SJCRH30 (cell line): ENCODE measurements at regions not wholly inside any gene's neighbourhood (a gene's known extent, or its start where the extent isn't known, plus 50 kb on each side); places are given as distances from the start of the nearest gene placed in this dataset.

Experiments
- DNase-seq, 2 experiments: peaks; one replicate each; pipeline ENCODE4 v3.0.0-alpha.2; 2015 to 2020
- H3K27ac ChIP-seq: fragments of 250-450 bp; sonication (Bioruptor Pico); 2 replicates; pipeline ENCODE4 v1.5.1; 2020; ENCODE audit warnings: mild to moderate bottlenecking, moderate library complexity
- H3K27me3 ChIP-seq: fragments of 250-450 bp; sonication (Bioruptor Pico); 2 replicates; pipeline ENCODE4 v1.5.1; 2020; ENCODE audit warnings: mild to moderate bottlenecking, moderate library complexity
- H3K36me3 ChIP-seq: fragments of 250-450 bp; sonication (Bioruptor Pico); 2 replicates; pipeline ENCODE4 v1.5.1; 2020; ENCODE audit warnings: mild to moderate bottlenecking, moderate library complexity
- H3K4me1 ChIP-seq: fragments of 250-450 bp; sonication (Bioruptor Pico); 2 replicates; pipeline ENCODE4 v1.5.1; 2020; ENCODE audit warnings: mild to moderate bottlenecking, moderate library complexity
- H3K4me3 ChIP-seq: fragments of 250-450 bp; sonication (Bioruptor Pico); 2 replicates; pipeline ENCODE4 v1.5.1; 2020; ENCODE audit warnings: mild to moderate bottlenecking, moderate library complexity
- H3K9me3 ChIP-seq: fragments of 250-450 bp; sonication (Bioruptor Pico); replicated peaks from 2 replicates; pipeline ENCODE4 v1.5.1; 2020; ENCODE audit warnings: mild to moderate bottlenecking, moderate library complexity

DNA sequence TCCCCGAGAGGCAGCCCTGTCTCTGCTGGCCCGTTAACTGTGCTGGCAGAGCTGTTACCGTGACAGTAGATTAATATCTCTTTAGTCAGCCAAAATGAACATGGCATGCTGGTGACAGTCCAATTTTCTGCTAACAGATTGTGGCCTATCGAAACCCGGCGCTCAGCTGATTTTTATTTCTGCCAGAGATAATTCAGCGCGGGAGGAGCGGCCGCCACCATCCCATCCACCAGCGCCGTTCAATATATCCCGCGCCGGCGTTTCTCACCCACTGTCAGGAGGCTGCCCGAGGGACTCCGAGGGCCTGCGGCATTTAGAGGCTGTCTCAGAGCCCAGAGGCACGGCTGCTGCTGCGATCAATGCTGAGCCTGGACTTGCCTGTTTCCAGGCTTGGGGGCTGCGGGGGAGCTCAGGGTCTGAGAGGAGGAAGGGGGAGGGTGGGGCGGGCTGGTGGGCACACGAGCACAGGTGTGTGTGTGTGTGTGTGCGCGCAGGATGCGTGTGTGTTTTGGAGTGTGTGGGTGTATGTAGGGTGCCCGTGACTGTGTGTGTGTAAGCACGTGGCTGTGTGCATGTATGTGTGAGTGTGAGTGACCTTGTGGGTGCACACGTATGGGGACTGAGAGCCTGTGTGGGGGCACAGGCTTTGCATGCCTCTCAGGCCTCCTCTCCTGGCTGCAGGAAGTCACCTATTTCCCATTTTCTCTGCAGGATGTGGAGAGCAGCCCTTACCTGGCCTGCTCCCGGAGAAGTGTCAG, 109.7 kb upstream of the ACTRT2 start:
- no peak overlapping the region for H3K27ac ChIP-seq
- peaks cover 41% of the 10 kb centered on the region for H3K27me3 ChIP-seq
- no peak overlapping the region for H3K4me3 ChIP-seq
- peaks cover 4% of the 10 kb centered on the region; the same call in 1 of the 2 replicates for H3K9me3 ChIP-seq
- no peaks in the 10 kb centered on the region for H3K4me1 ChIP-seq
- no peaks in the 10 kb centered on the region for H3K36me3 ChIP-seq
- no peak for DNase-seq

DNA sequence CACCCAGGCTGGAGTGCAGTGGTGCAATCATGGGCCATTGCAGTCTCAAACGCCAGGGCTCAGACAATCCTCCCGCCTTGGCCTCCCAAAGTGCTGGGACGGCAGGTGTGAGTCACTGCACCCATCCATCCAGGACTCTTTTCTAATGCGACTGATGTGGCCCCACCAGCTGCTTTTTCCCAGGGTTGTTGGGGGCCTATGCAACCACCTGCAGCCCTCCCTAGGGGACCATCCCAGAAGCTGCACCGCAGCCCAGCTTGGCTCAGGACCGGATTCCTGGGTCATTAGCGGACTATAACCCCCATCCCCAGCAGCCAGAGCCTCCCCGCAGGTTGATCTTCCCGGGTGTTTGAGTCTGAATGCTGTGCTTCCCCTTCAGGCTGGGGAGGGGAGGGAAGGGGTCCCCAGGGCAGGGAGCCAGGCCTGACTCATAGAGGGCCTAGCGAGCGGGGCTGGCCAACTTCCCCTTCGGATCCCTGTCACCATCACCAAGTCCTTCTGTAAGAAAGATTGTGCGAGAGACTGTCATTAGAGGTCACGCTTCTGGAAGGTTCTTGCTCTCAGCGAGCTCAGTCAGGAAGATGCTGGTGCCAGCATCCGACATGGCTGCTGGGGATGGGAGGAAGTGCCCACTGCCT, 108.7 kb upstream of the ACTRT2 start:
- Histone ChIP-seq H3K4me1 (no peaks in the 10 kb centered on the region; the same call in 1 of the 2 replicates), H3K27ac (no peak overlapping the region), H3K9me3 (peaks cover 4% of the 10 kb centered on the region; the same call in 1 of the 2 replicates), H3K27me3 (peaks cover 33% of the 10 kb centered on the region), H3K4me3 (no peak overlapping the region), H3K36me3 (no peaks in the 10 kb centered on the region)
- no peak for DNase-seq

DNA sequence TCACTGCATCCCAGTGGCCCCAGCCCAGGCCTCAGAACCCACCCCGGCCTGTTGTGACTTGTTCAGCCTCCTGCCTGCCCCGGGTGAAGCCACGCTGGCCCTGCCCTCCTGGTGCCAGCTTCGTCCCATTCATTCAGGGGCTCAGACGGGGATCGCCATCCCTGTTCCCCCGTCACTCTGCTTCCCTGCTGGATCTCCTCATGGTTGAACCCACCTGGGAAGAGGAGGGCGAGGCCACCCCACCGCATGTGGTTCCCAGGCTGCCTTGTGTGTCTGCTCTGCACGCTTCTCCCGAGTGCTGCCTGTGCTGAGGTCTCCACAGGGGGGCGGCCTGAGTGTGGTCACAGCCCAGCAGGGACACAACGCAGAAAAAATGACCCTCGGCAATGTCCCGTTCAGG, 108.2 kb upstream of the ACTRT2 start:
- DNase-seq = no peak
- Histone ChIP-seq H3K4me1 (no peaks in the 10 kb centered on the region; the same call in 1 of the 2 replicates), H3K27ac (no peak overlapping the region), H3K36me3 (no peaks in the 10 kb centered on the region), H3K27me3 (peaks cover 32% of the 10 kb centered on the region; the same call in 1 of the 2 replicates), H3K9me3 (peaks cover 4% of the 10 kb centered on the region; the same call in 1 of the 2 replicates), H3K4me3 (no peak overlapping the region)

DNA sequence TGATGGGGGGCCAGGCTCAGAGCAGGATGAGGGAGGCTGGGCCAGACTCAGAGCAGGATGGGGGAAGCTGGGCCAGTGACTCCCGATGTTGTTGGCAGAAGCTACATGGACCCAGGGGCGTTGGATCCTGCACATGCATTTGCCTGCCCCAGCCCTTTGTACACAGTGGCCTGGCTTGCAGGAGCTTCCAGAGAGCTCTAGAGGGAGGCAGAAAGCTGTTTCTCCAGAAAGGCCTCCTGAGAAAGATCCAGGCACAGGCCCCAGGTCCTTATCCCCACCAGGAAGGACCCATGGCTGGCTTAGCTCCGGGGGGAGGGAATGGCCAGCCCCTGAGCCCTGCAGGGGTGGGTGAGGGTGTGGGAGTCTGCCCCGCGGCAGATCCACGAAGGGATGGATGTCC, 106.6 kb upstream of the ACTRT2 start:
- Histone ChIP-seq H3K4me1 (no peaks in the 10 kb centered on the region; the same call in 1 of the 2 replicates), H3K4me3 (no peak overlapping the region), H3K27me3 (peaks cover 27% of the 10 kb centered on the region; the same call in 1 of the 2 replicates), H3K9me3 (peaks cover 4% of the 10 kb centered on the region; the same call in 1 of the 2 replicates), H3K36me3 (no peaks in the 10 kb centered on the region), H3K27ac (no peak overlapping the region)
- DNase-seq = peak in 1 of 2 experiments; percentile 16

DNA sequence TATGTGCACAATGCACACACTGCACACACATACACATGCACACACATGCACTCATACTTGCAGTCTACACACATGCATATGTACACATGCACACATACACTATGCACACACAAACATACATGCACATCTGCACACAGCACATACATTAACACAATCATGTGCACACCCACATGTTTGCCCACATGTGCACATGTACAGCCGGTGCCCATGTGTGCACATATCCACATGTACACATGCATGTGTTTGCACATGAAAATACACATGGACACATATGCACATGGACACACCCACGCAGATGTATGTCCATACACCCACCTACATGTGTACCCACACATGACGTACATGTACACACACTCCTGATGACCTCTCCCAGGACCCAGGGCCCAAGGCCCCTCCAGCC, 105.1 kb upstream of the ACTRT2 start:
- peaks cover 4% of the 10 kb centered on the region; the same call in 1 of the 2 replicates for H3K9me3 ChIP-seq
- H3K4me3 ChIP-seq = no peak overlapping the region
- no peak for DNase-seq
- H3K36me3 ChIP-seq = no peaks in the 10 kb centered on the region
- no peak overlapping the region for H3K27ac ChIP-seq
- H3K4me1 ChIP-seq = peaks cover 4% of the 10 kb centered on the region
- H3K27me3 ChIP-seq = peaks cover 20% of the 10 kb centered on the region; the same call in 1 of the 2 replicates

- H3K4me3 ChIP-seq = no peak overlapping the region
- no peak overlapping the region for H3K27ac ChIP-seq
- H3K36me3 ChIP-seq = no peaks in the 10 kb centered on the region
- peaks cover 4% of the 10 kb centered on the region for H3K4me1 ChIP-seq
- no peak for DNase-seq
- H3K9me3 ChIP-seq = peaks cover 4% of the 10 kb centered on the region; the same call in 1 of the 2 replicates
- H3K27me3 ChIP-seq = peaks cover 20% of the 10 kb centered on the region; the same call in 1 of the 2 replicates
Observed at GRCh38 chr1:2916706-2917105, 104.6 kb upstream of the ACTRT2 start.

GRCh38 chr1:2917284-2917683, 104.0 kb upstream of the ACTRT2 start:
- Histone ChIP-seq H3K27me3 (peaks cover 20% of the 10 kb centered on the region; the same call in 1 of the 2 replicates), H3K4me1 (peaks cover 4% of the 10 kb centered on the region), H3K9me3 (peaks cover 4% of the 10 kb centered on the region; the same call in 1 of the 2 replicates), H3K27ac (no peak overlapping the region), H3K36me3 (no peaks in the 10 kb centered on the region), H3K4me3 (no peak overlapping the region)
- no peak for DNase-seq

DNA sequence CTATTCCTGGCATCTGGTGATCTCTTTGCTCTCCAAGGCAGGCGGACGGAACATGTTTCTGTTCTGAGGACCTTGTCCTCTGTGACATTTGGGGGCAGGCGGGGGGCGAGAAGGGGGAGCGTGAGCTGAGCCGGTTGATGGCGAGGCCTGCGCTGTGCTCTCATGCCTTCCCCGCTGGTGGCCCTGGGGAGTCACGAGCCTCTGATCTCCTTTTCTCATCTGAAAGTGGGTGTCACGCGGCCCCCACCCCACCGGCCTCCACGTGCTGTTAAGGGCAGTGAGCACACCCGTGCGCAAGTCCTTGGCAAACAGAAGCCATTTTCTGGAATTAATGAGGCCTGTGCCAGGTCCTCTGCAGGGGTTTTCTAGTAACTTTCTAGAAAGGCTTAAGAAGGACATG, 102.8 kb upstream of the ACTRT2 start:
- Histone ChIP-seq H3K4me1 (peaks cover 4% of the 10 kb centered on the region), H3K27ac (no peak overlapping the region), H3K9me3 (peaks cover 4% of the 10 kb centered on the region; the same call in 1 of the 2 replicates), H3K36me3 (no peaks in the 10 kb centered on the region), H3K4me3 (no peak overlapping the region), H3K27me3 (peaks cover 11% of the 10 kb centered on the region; the same call in 1 of the 2 replicates)
- DNase-seq = no peak

DNA sequence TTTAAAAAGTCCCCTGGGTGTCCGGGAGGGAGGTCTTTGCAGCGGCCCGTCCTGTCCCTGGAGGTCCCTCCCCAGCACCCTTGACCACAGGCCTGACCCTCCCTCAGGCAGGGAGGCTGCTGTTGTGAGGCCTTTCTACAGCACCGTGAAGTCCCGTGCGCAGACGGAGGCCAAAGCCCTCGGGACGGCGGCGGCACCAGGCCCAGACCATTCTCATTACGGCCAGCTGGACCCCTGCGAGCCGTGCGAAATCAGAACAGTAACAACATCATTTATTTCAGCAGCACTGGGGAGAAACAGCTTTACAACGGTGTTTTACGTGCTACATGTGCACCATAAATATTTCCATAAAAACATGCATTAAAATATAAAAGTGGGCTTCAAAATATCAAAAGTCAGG, 101.4 kb upstream of the ACTRT2 start:
- Histone ChIP-seq H3K27me3 (peaks cover 6% of the 10 kb centered on the region; the same call in 1 of the 2 replicates), H3K27ac (no peak overlapping the region), H3K36me3 (no peaks in the 10 kb centered on the region), H3K4me1 (peaks cover 4% of the 10 kb centered on the region), H3K4me3 (no peak overlapping the region), H3K9me3 (peaks cover 4% of the 10 kb centered on the region; the same call in 1 of the 2 replicates)
- DNase-seq = no peak

DNA sequence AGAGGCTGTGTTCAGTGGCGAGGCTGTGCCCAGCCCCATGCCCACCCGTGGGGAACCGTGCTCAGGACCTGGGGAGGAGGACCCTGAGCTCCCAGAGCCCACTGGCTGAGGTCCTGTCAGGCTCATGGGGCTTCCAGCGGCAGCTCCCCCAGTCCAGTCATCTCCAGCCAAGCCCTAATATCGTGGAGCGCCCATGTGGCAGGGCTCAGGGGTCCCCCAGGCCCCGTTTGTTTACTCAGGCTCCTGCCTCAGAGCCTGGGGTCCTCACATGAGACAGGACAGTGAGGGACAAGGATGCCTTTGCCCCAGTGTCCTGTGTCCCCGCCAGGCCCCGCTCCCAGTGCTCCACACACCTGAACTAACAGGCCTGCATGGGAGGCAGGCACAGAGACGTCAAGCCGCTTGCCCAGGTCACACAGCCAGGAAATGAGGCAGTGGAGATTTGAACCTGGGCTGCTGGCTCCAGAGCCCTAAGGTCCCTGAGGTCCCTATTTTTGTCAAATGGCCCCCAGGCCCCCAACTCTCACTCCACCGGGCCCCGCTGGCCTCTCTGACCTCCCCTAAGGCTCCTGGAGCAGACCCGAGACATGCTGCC, 100.7 kb upstream of the ACTRT2 start:
- Histone ChIP-seq H3K9me3 (peaks cover 4% of the 10 kb centered on the region; the same call in 1 of the 2 replicates), H3K27me3 (peaks cover 6% of the 10 kb centered on the region; the same call in 1 of the 2 replicates), H3K27ac (peak overlapping the region; percentile 45), H3K4me1 (peaks cover 4% of the 10 kb centered on the region), H3K36me3 (no peaks in the 10 kb centered on the region), H3K4me3 (no peak overlapping the region)
- DNase-seq = no peak

GRCh38 chr1:2921970-2922686, 99.1 kb upstream of the ACTRT2 start:
- peak; percentile 68 to 77 for DNase-seq
- H3K4me3 ChIP-seq = no peak overlapping the region
- no peaks in the 10 kb centered on the region for H3K36me3 ChIP-seq
- peak overlapping the region; percentile 31 for H3K27ac ChIP-seq
- H3K4me1 ChIP-seq = peaks cover 4% of the 10 kb centered on the region
- H3K9me3 ChIP-seq = no peaks in the 10 kb centered on the region
- peaks cover 6% of the 10 kb centered on the region; the same call in 1 of the 2 replicates for H3K27me3 ChIP-seq

GRCh38 chr1:2923351-2923750, 97.9 kb upstream of the ACTRT2 start:
- H3K27me3 ChIP-seq = peaks cover 4% of the 10 kb centered on the region; the same call in 1 of the 2 replicates
- H3K9me3 ChIP-seq = no peaks in the 10 kb centered on the region
- DNase-seq = no peak
- peaks cover 4% of the 10 kb centered on the region; the same call in 1 of the 2 replicates for H3K4me1 ChIP-seq
- no peak overlapping the region for H3K27ac ChIP-seq
- no peak overlapping the region for H3K4me3 ChIP-seq
- no peaks in the 10 kb centered on the region for H3K36me3 ChIP-seq

DNA sequence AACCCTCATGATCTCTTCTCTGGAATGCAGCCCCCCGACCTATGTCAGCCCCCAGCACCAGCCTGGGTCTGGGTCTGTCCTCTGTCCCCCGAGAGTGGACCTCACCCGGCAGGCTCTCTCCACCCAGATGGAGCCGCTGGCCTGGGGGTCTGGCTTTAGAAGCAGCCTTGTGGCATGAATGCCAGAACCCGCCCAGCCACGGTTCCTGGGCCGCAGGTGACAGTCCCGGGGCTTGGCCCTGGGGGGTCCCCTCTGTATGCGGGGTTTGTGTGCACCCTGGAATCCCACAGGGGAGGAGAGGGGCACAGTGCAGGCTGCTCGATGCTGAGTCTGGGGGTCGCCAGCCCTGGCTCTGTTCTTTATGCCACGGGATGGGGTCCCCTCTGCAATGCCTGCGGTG, 96.0 kb upstream of the ACTRT2 start:
- H3K4me1 ChIP-seq = peaks cover 4% of the 10 kb centered on the region; the same call in 1 of the 2 replicates
- H3K27me3 ChIP-seq = peaks cover 3% of the 10 kb centered on the region
- DNase-seq = no peak
- H3K4me3 ChIP-seq = no peak overlapping the region
- no peaks in the 10 kb centered on the region for H3K36me3 ChIP-seq
- no peaks in the 10 kb centered on the region for H3K9me3 ChIP-seq
- H3K27ac ChIP-seq = no peak overlapping the region

DNA sequence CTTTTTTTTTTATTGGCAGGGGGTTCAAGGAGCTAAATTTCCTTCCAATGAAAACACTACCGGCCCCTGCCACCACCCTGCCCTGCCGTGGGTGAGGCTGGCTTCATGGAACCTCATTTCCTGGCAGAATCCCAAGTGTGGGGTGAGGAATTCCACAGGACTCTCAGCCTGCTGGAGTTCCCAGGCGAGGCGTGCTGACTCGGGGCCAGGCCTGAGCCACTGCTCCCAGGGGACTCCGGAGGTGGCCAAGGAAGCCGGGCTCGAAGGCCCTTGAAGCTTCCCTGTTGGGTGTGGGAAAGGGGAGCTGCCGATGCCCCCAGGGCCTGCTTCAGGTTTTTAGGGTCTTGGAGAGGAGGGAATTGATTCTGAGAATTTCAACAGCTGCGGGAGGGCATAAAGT, 95.3 kb upstream of the ACTRT2 start:
- peaks cover 5% of the 10 kb centered on the region for H3K27me3 ChIP-seq

More for the DNA sequence above, 95.3 kb upstream of the ACTRT2 start:
- no peaks in the 10 kb centered on the region for H3K36me3 ChIP-seq
- peak; percentile 55 to 63 for DNase-seq
- no peak overlapping the region; the same call in 1 of the 2 replicates for H3K27ac ChIP-seq
- no peaks in the 10 kb centered on the region for H3K9me3 ChIP-seq
- no peak overlapping the region for H3K4me3 ChIP-seq
- peaks cover 2% of the 10 kb centered on the region; the same call in 1 of the 2 replicates for H3K4me1 ChIP-seq
